SU-DHL-6 (cell line): ENCODE measurements at regions not wholly inside any gene's neighbourhood (a gene's known extent, or its start where the extent isn't known, plus 50 kb on each side); places are given as distances from the start of the nearest gene placed in this dataset.

Experiments
- H2AFZ ChIP-seq: fragments of 200-600 bp; sonication (generic); 2 replicates; pipeline ENCODE4 v1.6.1; 2014; ENCODE audit warnings: low read depth, mild to moderate bottlenecking, moderate library complexity, mixed read lengths, antibody characterized with exemption, low read length; ENCODE audit not compliant: severe bottlenecking
- H3F3A ChIP-seq: fragments of 200-600 bp; shearing (Covaris generic); 2 replicates; pipeline ENCODE4 v1.6.0; 2016; ENCODE audit warnings: antibody characterized with exemption, mild to moderate bottlenecking; ENCODE audit not compliant: insufficient read depth
- H3K27ac ChIP-seq: fragments of 200-600 bp; sonication (generic); 2 replicates; pipeline ENCODE4 v1.5.1; 2016; ENCODE audit warnings: low read depth, mild to moderate bottlenecking, low read length, moderate library complexity, mixed read lengths
- H3K27me3 ChIP-seq: fragments of 200-600 bp; sonication (generic), shearing (Covaris generic); 2 replicates; pipeline ENCODE4 v1.6.0; 2014; ENCODE audit warnings: mild to moderate bottlenecking, low read length
- H3K36me3 ChIP-seq: fragments of 200-600 bp; sonication (generic); 2 replicates; pipeline ENCODE4 v1.6.1; 2014; ENCODE audit warnings: mild to moderate bottlenecking, low read length, mixed read lengths
- H3K4me2 ChIP-seq: fragments of 300-600, 200-600 bp; shearing (Covaris generic), sonication (generic); 2 replicates; pipeline ENCODE4 v1.6.0; 2014; ENCODE audit warnings: low read length, low read depth, mild to moderate bottlenecking; ENCODE audit not compliant: poor library complexity, severe bottlenecking
- H3K4me3 ChIP-seq: fragments of 200-600 bp; sonication (generic); 2 replicates; pipeline ENCODE4 v1.5.1; 2014; ENCODE audit warnings: antibody characterized with exemption, low read length, mild to moderate bottlenecking, mixed read lengths; ENCODE audit not compliant: insufficient read depth, poor library complexity, severe bottlenecking
- H3K79me2 ChIP-seq: fragments of 200-600 bp; sonication (generic); 2 replicates; pipeline ENCODE4 v1.6.1; 2014; ENCODE audit warnings: mild to moderate bottlenecking, low read length, moderate library complexity; ENCODE audit not compliant: insufficient read depth
- H3K9ac ChIP-seq: fragments of 200-600 bp; sonication (generic); 2 replicates; pipeline ENCODE4 v1.7.0; 2014; ENCODE audit warnings: mild to moderate bottlenecking, low read length
- H3K9me2 ChIP-seq: fragments of 200-600 bp; sonication (generic); replicated peaks from 2 replicates; pipeline ENCODE4 v1.6.1; 2014; ENCODE audit warnings: low read length; ENCODE audit not compliant: insufficient read depth
- H3K9me3 ChIP-seq: fragments of 200-600 bp; sonication (generic); 2 replicates; pipeline ENCODE4 v1.6.1; 2014; ENCODE audit warnings: low read length, mixed read lengths; ENCODE audit not compliant: insufficient read depth
- H4K20me1 ChIP-seq: fragments of 200-600 bp; sonication (generic); 2 replicates; pipeline ENCODE4 v1.6.1; 2014; ENCODE audit warnings: low read depth, mild to moderate bottlenecking, antibody characterized with exemption, low read length, moderate library complexity, mixed read lengths
- EZH2phosphoT487 ChIP-seq: fragments of 200-600 bp; sonication (generic), shearing (Covaris generic); conservative IDR thresholded peaks from 2 replicates; pipeline ENCODE4 v1.6.1; 2018; ENCODE audit warnings: mild to moderate bottlenecking, antibody characterized with exemption, low read length, moderate library complexity, mixed read lengths
- TF ChIP-seq, protein P1 (sequence below): fragments of 200-600 bp; sonication (generic); IDR thresholded peaks from one replicate; pipeline ENCODE4 v1.5.1; 2017; ENCODE audit warnings: antibody characterized with exemption, mild to moderate bottlenecking, low read length, moderate library complexity; ENCODE audit not compliant: insufficient read depth, poor library complexity, severe bottlenecking

DNA sequence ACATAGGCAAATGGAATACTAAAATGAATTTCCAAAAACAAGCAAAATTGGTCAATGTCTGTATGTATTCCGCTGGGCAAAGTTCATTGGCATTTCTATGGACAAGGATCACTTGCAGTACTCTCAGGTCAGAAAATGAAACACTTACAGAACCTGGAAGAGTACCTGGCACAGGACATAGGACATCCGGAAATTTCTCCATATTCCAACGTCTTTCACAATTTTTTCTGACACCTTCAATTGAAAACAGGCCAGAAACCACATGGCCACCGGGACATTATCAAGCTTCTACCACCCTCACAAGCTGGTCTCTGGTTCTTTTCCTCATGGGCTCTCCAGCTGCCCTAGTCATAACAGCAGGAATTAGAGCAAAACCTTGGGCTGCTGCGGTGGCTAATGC is 96.9 kb upstream of the MSH6 start:
- no peak for TF ChIP-seq EZH2phosphoT487
- TF ChIP-seq, protein P1, sequence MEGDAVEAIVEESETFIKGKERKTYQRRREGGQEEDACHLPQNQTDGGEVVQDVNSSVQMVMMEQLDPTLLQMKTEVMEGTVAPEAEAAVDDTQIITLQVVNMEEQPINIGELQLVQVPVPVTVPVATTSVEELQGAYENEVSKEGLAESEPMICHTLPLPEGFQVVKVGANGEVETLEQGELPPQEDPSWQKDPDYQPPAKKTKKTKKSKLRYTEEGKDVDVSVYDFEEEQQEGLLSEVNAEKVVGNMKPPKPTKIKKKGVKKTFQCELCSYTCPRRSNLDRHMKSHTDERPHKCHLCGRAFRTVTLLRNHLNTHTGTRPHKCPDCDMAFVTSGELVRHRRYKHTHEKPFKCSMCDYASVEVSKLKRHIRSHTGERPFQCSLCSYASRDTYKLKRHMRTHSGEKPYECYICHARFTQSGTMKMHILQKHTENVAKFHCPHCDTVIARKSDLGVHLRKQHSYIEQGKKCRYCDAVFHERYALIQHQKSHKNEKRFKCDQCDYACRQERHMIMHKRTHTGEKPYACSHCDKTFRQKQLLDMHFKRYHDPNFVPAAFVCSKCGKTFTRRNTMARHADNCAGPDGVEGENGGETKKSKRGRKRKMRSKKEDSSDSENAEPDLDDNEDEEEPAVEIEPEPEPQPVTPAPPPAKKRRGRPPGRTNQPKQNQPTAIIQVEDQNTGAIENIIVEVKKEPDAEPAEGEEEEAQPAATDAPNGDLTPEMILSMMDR: no peak

DNA sequence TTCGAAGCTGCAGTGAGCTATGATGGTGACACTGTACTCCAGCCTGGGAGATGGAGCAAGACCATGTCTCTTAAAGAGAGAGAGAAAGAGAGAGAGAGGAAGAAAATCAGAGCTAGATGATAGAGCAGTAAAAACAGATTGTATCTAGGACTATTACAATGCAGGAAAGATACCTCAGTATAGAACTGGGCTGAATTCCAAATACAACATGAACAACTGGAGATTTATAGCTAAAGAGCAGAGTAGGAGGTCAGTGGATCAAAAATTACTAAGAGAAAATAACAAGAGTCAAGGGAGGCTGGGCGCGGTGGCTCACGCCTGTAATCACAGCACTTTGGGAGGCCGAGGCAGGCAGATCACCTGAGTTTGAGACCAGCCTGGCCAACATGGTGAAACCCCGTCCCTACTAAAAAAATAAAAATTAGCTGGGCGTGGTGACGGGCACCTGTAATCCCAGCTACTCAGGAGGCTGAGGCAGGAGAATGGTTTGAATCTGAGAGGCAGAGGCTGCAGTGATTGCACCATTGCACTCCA is 100.7 kb upstream of the MSH6 start:
- H4K20me1 ChIP-seq: no peaks in the 10 kb centered on the region
- H2AFZ ChIP-seq: no peak overlapping the region
- no peaks in the 10 kb centered on the region for H3K79me2 ChIP-seq
- H3K9me3 ChIP-seq: peaks cover 5% of the 10 kb centered on the region; the same call in 1 of the 2 replicates
- H3K4me3 ChIP-seq: no peak overlapping the region
- H3F3A ChIP-seq: 0 out of 2 replicates have a peak, but pooled peaks cover 5% of the 10 kb centered on the region
- no peaks in the 10 kb centered on the region for H3K27me3 ChIP-seq
- no peaks in the 10 kb centered on the region for H3K9me2 ChIP-seq
- H3K36me3 ChIP-seq: no peaks in the 10 kb centered on the region
- H3K9ac ChIP-seq: no peak overlapping the region
- TF ChIP-seq, protein P1: no peak
- TF ChIP-seq EZH2phosphoT487: no peak
- no peak overlapping the region for H3K27ac ChIP-seq
- H3K4me2 ChIP-seq: no peak overlapping the region

More for the DNA sequence above, 96.9 kb upstream of the MSH6 start:
- Histone ChIP-seq H2AFZ (no peak overlapping the region), H3K4me3 (no peak overlapping the region), H3K9me3 (peaks cover 6% of the 10 kb centered on the region; the same call in 1 of the 2 replicates), H3F3A (peaks cover 23% of the 10 kb centered on the region), H3K36me3 (no peaks in the 10 kb centered on the region), H3K4me2 (no peak overlapping the region), H3K9me2 (no peaks in the 10 kb centered on the region), H3K9ac (no peak overlapping the region), H3K27ac (no peak overlapping the region), H4K20me1 (no peaks in the 10 kb centered on the region), H3K27me3 (no peaks in the 10 kb centered on the region), H3K79me2 (no peaks in the 10 kb centered on the region)

DNA sequence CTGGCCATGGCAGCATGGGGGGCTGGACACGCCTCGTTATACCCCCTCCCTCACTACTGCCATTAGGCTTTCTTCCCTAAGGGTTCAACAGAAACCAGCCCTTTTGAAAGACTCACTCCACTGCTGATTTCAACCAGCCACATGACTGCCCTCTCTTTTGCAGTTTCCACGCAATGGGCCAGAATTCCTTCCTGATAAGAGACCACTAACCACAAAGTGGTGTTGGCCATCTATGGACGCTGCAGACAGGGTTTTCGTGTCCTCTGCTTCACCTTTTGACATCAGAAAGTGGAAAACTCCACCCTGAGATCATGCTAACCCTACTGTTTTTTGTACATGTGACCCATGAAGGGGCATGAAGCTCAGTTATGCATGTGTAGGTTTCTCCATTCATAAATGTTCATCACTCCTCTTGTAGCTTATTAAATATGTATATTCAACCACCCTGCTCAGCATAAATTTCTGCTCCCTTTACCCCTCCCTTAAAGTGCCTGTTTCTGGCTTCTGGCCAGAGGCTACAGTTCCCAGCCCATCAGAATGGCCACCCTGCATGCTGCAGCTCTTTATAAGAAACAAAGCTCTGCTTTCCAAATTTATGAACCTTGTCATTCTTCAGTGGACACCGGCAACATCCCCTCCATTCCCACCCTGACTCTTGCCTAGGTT is 105.6 kb upstream of the KCNK12 start:
- Histone ChIP-seq H3K4me2 (no peak overlapping the region), H3K27me3 (no peaks in the 10 kb centered on the region), H3F3A (no peaks in the 10 kb centered on the region), H3K27ac (no peak overlapping the region), H3K36me3 (no peaks in the 10 kb centered on the region), H3K9me2 (no peaks in the 10 kb centered on the region), H4K20me1 (no peaks in the 10 kb centered on the region), H3K79me2 (no peaks in the 10 kb centered on the region), H3K9me3 (no peaks in the 10 kb centered on the region), H2AFZ (no peak overlapping the region), H3K9ac (no peak overlapping the region), H3K4me3 (no peak overlapping the region)
- no peak for TF ChIP-seq EZH2phosphoT487
- TF ChIP-seq, protein P1: no peak
